Mesendoderm (in vitro differentiated cells): ENCODE measurements at regions not wholly inside any gene's neighbourhood (a gene's known extent, or its start where the extent isn't known, plus 50 kb on each side); places are given as distances from the start of the nearest gene placed in this dataset.

Source experiments
- DNase-seq: peaks from one replicate; pipeline ENCODE4 v3.0.0; 2013
- H2AK5ac ChIP-seq: 2 replicates; pipeline ENCODE4 v1.6.1; 2013; ENCODE audit warnings: low read length, inconsistent platforms
- H2BK120ac ChIP-seq: 2 replicates; pipeline ENCODE4 v1.6.1; 2013; ENCODE audit warnings: low read depth, mild to moderate bottlenecking, low read length, moderate library complexity, mixed read lengths
- H2BK15ac ChIP-seq: replicated peaks from 2 replicates; pipeline ENCODE4 v1.6.1; 2013; ENCODE audit warnings: low read depth, mild to moderate bottlenecking, moderate library complexity
- H2BK5ac ChIP-seq: 2 replicates; pipeline ENCODE4 v1.6.1; 2013; ENCODE audit warnings: low read length, inconsistent platforms
- H3K18ac ChIP-seq: 2 replicates; pipeline ENCODE4 v1.6.1; 2013; ENCODE audit warnings: mild to moderate bottlenecking, low read length, mixed read lengths
- H3K23ac ChIP-seq: one replicate; pipeline ENCODE4 v1.6.1; 2013; ENCODE audit warnings: low read length
- H3K27ac ChIP-seq: 2 replicates; pipeline ENCODE4 v1.5.1; 2013; ENCODE audit warnings: low read depth, mild to moderate bottlenecking, inconsistent platforms, low read length, moderate library complexity
- H3K27me3 ChIP-seq: 2 replicates; pipeline ENCODE4 v1.6.1; 2013; ENCODE audit warnings: low read length, control low read depth, mild to moderate bottlenecking, inconsistent platforms; ENCODE audit not compliant: insufficient read depth, poor library complexity
- H3K36me3 ChIP-seq: 2 replicates; pipeline ENCODE4 v1.6.1; 2013; ENCODE audit warnings: low read length, inconsistent platforms; ENCODE audit not compliant: control insufficient read depth, insufficient read depth
- H3K4ac ChIP-seq: one replicate; pipeline ENCODE4 v1.6.1; 2013; ENCODE audit warnings: low read depth, mild to moderate bottlenecking, low read length, moderate library complexity
- H3K4me1 ChIP-seq: 2 replicates; pipeline ENCODE4 v1.6.1; 2013; ENCODE audit warnings: low read depth, low read length, inconsistent platforms; ENCODE audit not compliant: control insufficient read depth
- H3K4me2 ChIP-seq: 2 replicates; pipeline ENCODE4 v1.6.1; 2013; ENCODE audit warnings: low read length
- H3K4me3 ChIP-seq: 2 replicates; pipeline ENCODE4 v1.5.1; 2013; ENCODE audit warnings: mild to moderate bottlenecking, low read length
- H3K56ac ChIP-seq: one replicate; pipeline ENCODE4 v1.6.1; 2013; ENCODE audit warnings: low read length
- H3K79me1 ChIP-seq: 2 replicates; pipeline ENCODE4 v1.6.1; 2013; ENCODE audit warnings: low read length, inconsistent platforms
- H3K79me2 ChIP-seq: 2 replicates; pipeline ENCODE4 v1.6.1; 2013; ENCODE audit warnings: mild to moderate bottlenecking, low read length; ENCODE audit not compliant: control insufficient read depth, insufficient read depth
- H3K9ac ChIP-seq: 2 replicates; pipeline ENCODE4 v1.6.1; 2013; ENCODE audit warnings: low read length, inconsistent platforms
- H4K5ac ChIP-seq: one replicate; pipeline ENCODE4 v1.6.1; 2013; ENCODE audit warnings: low read length
- H4K8ac ChIP-seq: one replicate; pipeline ENCODE4 v1.6.1; 2013; ENCODE audit warnings: low read depth, mild to moderate bottlenecking, control low read depth, low read length, moderate library complexity
- WGBS: extraction: QIAGEN DNeasy Blood & Tissue Kit; methylation state at CpG from one replicate; pipeline ENCODE4 v1.1.7; 2013; ENCODE audit warnings: low lambda C conversion rate, missing lambda C conversion rate; ENCODE audit not compliant: insufficient coverage; ENCODE audit errors: extremely low coverage; 5-methylcytosine and 5-hydroxymethylcytosine counted together

DNA sequence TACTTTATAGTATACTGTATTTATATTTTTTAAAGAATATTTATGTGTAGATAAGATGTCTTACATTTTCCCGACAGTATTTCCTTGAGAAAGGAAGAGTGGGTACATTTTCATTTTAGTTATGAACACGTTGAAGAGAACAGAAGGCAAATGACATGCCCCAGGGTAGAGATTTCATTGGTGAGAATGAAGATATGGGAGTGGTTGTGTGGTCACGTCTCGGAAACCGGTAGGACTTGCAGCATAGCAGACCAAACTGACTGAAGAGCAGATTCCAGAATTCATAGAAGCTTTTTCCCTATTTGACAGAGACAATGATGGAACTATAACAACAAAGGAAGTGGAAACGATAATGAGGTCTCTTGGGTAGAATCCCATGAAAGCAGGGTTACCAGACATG lies 71.7 kb downstream of the KCNJ2 start:
- Histone ChIP-seq H3K18ac (no peak overlapping the region), H4K5ac (no peak overlapping the region), H3K36me3 (no peaks in the 10 kb centered on the region), H2BK15ac (no peak overlapping the region), H2AK5ac (no peak overlapping the region), H3K27me3 (no peaks in the 10 kb centered on the region), H2BK5ac (no peak overlapping the region), H3K4me1 (no peaks in the 10 kb centered on the region), H3K79me2 (no peaks in the 10 kb centered on the region), H2BK120ac (no peak overlapping the region), H3K79me1 (no peaks in the 10 kb centered on the region), H3K23ac (no peak overlapping the region), H3K9ac (no peak overlapping the region), H3K4me2 (no peak overlapping the region), H3K27ac (no peak overlapping the region), H3K4ac (no peak overlapping the region), H3K56ac (no peak overlapping the region), H4K8ac (no peak overlapping the region), H3K4me3 (no peak overlapping the region)
- DNase-seq = no peak
- no CpG with 5 or more reads among the region's 6 CpGs for WGBS

DNA sequence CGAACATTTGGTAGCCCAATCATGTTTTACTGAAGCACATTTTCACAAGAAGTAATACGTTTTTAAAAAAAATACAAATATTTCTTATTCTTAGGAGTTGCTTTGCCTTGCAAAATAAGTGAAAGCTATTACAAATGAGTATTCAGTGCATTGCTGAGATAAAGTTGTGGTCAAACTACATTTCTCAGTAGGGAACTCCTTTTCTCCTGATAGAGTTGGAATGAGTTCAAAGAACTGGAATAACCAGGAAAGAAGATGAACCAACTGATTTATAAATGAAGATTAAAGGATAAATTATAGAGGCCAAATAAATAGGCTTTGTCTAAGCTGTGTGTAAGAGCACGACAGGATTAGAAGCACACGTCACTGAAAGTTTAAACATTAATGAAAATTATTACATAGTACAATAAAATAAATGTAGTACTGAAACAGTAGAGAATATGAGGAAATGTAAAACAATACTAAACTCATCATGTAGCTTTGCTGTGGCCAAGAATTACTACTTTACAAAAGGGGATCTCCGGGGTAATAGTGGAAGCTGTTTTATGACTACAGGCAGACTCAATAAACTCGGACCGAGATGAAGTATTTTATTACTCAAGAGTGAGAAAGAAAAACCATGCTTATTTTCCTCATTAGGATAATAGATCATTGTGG lies 73.6 kb downstream of the KCNJ2 start:
- Histone ChIP-seq H2BK120ac (no peak overlapping the region), H3K56ac (no peak overlapping the region), H3K23ac (no peak overlapping the region), H2BK15ac (no peak overlapping the region), H3K27ac (no peak overlapping the region), H3K79me1 (no peaks in the 10 kb centered on the region), H2AK5ac (no peak overlapping the region), H3K79me2 (no peaks in the 10 kb centered on the region), H3K4ac (no peak overlapping the region), H3K9ac (no peak overlapping the region), H3K18ac (no peak overlapping the region), H3K4me3 (no peak overlapping the region), H3K36me3 (no peaks in the 10 kb centered on the region), H4K5ac (no peak overlapping the region), H4K8ac (no peak overlapping the region), H3K4me1 (no peaks in the 10 kb centered on the region), H2BK5ac (no peak overlapping the region), H3K4me2 (no peak overlapping the region), H3K27me3 (no peaks in the 10 kb centered on the region)
- DNase-seq = no peak
- 100% methylated on average over 2 of the region's 7 CpGs for WGBS

DNA sequence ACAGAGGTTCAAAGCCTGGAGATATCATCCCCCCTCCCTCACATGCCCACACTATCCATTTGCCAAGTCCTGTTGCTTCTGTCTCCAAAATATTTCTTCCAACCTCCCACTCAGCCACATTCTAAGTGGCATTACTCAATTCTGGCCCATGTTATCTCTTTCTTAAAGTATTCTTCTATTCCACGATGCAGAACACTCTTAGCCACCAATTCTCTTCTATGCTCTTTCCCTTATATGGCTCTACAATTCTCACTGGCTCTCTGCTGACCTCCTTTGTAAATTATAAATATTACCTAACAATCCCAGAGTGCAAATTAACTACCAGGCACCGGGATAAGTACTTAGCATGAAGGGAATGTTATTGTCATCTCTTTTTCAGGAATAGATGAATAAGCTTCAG lies 82.4 kb downstream of the KCNJ2 start:
- Histone ChIP-seq H3K4me3 (no peak overlapping the region), H4K8ac (no peak overlapping the region), H2BK15ac (no peak overlapping the region), H3K4me2 (no peak overlapping the region), H3K4ac (no peak overlapping the region), H4K5ac (no peak overlapping the region), H3K27me3 (no peaks in the 10 kb centered on the region), H3K23ac (no peak overlapping the region), H3K27ac (no peak overlapping the region), H2AK5ac (no peak overlapping the region), H2BK5ac (no peak overlapping the region), H3K36me3 (no peaks in the 10 kb centered on the region), H3K4me1 (no peaks in the 10 kb centered on the region), H3K9ac (no peak overlapping the region), H2BK120ac (no peak overlapping the region), H3K18ac (no peak overlapping the region), H3K79me1 (no peaks in the 10 kb centered on the region), H3K79me2 (no peaks in the 10 kb centered on the region), H3K56ac (no peak overlapping the region)
- WGBS = no CpG with 5 or more reads among the region's 2 CpGs
- no peak for DNase-seq

DNA sequence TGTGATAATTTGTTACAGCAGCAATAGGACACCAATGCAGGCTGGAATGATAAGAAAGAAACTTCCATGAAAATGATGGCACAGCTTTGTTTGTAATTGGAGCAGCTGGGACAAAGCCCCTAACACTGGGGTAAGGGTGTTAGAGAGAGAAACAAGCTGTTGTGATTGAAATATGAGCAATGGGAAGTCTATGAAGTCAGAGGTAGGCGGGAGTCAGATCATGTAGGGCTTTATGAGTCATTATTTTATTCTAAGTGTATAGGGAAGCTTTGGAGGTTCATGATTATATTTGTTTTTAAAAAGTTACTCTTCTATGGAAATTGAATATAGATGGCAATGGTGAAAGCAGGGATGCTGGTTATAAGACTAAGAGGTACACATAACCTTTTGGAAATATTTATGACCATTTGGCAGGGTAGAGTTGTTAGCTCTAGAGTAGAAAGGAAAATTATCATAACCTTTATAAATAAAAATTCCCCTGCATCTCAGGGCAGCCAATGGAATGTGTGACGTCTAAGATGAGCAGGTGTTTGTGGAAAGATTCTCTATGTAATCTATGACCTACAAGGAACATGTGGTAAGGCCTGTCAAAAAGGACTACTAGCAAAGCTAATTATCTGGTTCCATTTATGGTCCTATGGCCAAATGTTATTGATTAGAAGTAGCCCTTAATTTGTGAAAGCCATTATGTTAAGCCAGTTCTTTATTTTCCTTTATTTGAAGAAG lies 85.6 kb downstream of the KCNJ2 start:
- H4K5ac ChIP-seq = no peak overlapping the region
- H3K18ac ChIP-seq = no peak overlapping the region
- H3K56ac ChIP-seq = no peak overlapping the region
- H2BK15ac ChIP-seq = no peak overlapping the region
- no peak overlapping the region for H3K23ac ChIP-seq
- no peak overlapping the region for H3K27ac ChIP-seq
- no peaks in the 10 kb centered on the region for H3K79me1 ChIP-seq
- no peaks in the 10 kb centered on the region for H3K4me1 ChIP-seq
- H2BK120ac ChIP-seq = no peak overlapping the region
- no peak overlapping the region for H3K4ac ChIP-seq
- H3K4me2 ChIP-seq = no peak overlapping the region
- H3K4me3 ChIP-seq = no peak overlapping the region
- H2BK5ac ChIP-seq = no peak overlapping the region
- DNase-seq = no peak
- no peaks in the 10 kb centered on the region for H3K27me3 ChIP-seq
- H3K9ac ChIP-seq = no peak overlapping the region
- no peak overlapping the region for H4K8ac ChIP-seq
- WGBS = no CpG with 5 or more reads among the region's 2 CpGs
- H3K36me3 ChIP-seq = no peaks in the 10 kb centered on the region
- H2AK5ac ChIP-seq = no peak overlapping the region
- H3K79me2 ChIP-seq = no peaks in the 10 kb centered on the region

DNA sequence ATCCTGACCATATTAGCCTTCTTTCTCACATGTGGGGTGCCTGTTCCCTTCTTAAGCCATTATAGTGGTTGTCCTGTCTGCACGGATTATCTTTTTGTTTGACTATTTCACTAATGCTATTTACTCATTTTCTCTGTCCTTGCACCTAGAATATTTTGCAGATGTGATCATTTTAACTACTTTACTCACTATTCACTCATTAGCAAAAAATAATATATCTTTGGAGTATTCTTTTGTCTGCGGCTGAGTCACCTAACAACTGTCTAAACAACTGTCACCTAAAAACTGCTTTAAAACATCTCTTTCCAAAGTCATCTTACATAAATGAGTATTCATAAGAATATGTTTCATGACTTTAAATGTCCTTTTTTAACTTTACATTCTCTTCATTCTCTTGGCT lies 87.4 kb downstream of the KCNJ2 start:
- Histone ChIP-seq H3K79me1 (no peaks in the 10 kb centered on the region), H4K5ac (no peak overlapping the region), H3K27ac (no peak overlapping the region), H2BK5ac (no peak overlapping the region), H2BK120ac (no peak overlapping the region), H3K56ac (no peak overlapping the region), H3K9ac (no peak overlapping the region), H4K8ac (no peak overlapping the region), H3K79me2 (no peaks in the 10 kb centered on the region), H3K4ac (no peak overlapping the region), H3K4me2 (no peak overlapping the region), H3K36me3 (no peaks in the 10 kb centered on the region), H3K4me3 (no peak overlapping the region), H2AK5ac (no peak overlapping the region), H2BK15ac (no peak overlapping the region), H3K18ac (no peak overlapping the region), H3K27me3 (no peaks in the 10 kb centered on the region), H3K4me1 (no peaks in the 10 kb centered on the region), H3K23ac (no peak overlapping the region)
- WGBS = no CpG with 5 or more reads among the region's 2 CpGs
- no peak for DNase-seq

DNA sequence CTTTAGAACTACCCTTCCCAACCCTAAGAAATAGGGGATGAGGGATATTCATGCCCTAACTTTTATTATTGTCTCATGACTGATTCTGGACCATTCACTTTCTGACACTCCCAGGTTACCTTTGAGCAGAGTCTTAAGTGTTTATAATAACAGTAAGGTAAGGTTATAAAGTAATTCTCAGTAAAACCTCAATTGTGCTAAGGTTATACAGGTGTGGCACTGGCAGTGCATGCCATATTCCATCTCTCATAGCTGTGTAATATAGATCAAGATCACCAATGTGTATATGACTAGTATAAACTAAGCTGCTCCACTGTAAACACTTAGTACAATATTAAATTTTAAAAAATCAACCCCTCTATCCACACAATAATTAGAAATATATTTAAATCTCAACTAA lies 89.1 kb downstream of the KCNJ2 start:
- no peak overlapping the region for H2BK15ac ChIP-seq
- H2BK120ac ChIP-seq = no peak overlapping the region
- no peaks in the 10 kb centered on the region for H3K36me3 ChIP-seq
- no peaks in the 10 kb centered on the region for H3K79me1 ChIP-seq
- H4K5ac ChIP-seq = no peak overlapping the region
- no peak overlapping the region for H3K4ac ChIP-seq
- H3K9ac ChIP-seq = no peak overlapping the region
- no peaks in the 10 kb centered on the region for H3K4me1 ChIP-seq
- H3K18ac ChIP-seq = no peak overlapping the region
- H2AK5ac ChIP-seq = no peak overlapping the region
- H3K23ac ChIP-seq = no peak overlapping the region
- no peak overlapping the region for H4K8ac ChIP-seq
- no peak overlapping the region for H3K27ac ChIP-seq
- no peak overlapping the region for H2BK5ac ChIP-seq
- H3K27me3 ChIP-seq = no peaks in the 10 kb centered on the region
- H3K4me3 ChIP-seq = no peak overlapping the region
- H3K56ac ChIP-seq = no peak overlapping the region
- DNase-seq = no peak
- H3K4me2 ChIP-seq = no peak overlapping the region
- no peaks in the 10 kb centered on the region for H3K79me2 ChIP-seq
